T47D (cell line): ENCODE measurements at regions not wholly inside any gene's neighbourhood (a gene's known extent, or its start where the extent isn't known, plus 50 kb on each side); places are given as distances from the start of the nearest gene placed in this dataset.

Source experiments
- DNase-seq, 2 experiments: peaks; one replicate each; pipeline versions ENCODE4 v3.0.0 to v3.0.0-alpha.2; 2011 to 2012; ENCODE audit warnings: low read depth in 1 of 2, low spot score in 1 of 2
- JUND ChIP-seq: IDR thresholded peaks from 2 replicates; pipeline ENCODE4 v1.6.1; 2012; ENCODE audit warnings: low read depth
- in situ Hi-C: cut with HindIII; loops from 2 replicates; pipeline ENCODE4 v1.10.0; 2016; ENCODE audit warnings: low sequenced_read_pairs, low pct_unique_long_range_greater_than_20kb

GRCh38 chr2:2861666-2862240 is 515.9 kb downstream of the EIPR1 start:
- TF ChIP-seq JUND, result no peak
- no peak for DNase-seq
- in situ Hi-C loops, result no loop called here

- TF ChIP-seq JUND, result no peak
- no peak for DNase-seq
- in situ Hi-C loops, result no loop called here
These were observed 516.9 kb downstream of the EIPR1 start for GRCh38 chr2:2860589-2861300.

- in situ Hi-C loops, result no loop called here
- TF ChIP-seq JUND, result no peak
- DNase-seq, result no peak
These were observed 517.9 kb downstream of the EIPR1 start for GRCh38 chr2:2859732-2860131.

GRCh38 chr2:2859164-2859563 is 518.5 kb downstream of the EIPR1 start:
- in situ Hi-C loops, result no loop called here
- no peak for DNase-seq
- no peak for TF ChIP-seq JUND

GRCh38 chr2:2856723-2857415 is 520.7 kb downstream of the EIPR1 start:
- no peak for DNase-seq
- in situ Hi-C loops, result no loop called here
- no peak for TF ChIP-seq JUND

GRCh38 chr2:2855297-2855696 is 522.3 kb downstream of the EIPR1 start:
- in situ Hi-C loops, result no loop called here
- no peak for DNase-seq
- no peak for TF ChIP-seq JUND

GRCh38 chr2:2853346-2853745 is 522.3 kb upstream of the MYT1L start:
- in situ Hi-C loops, result no loop called here
- no peak for DNase-seq
- no peak for TF ChIP-seq JUND

- in situ Hi-C loops, result no loop called here
- no peak for TF ChIP-seq JUND
- no peak for DNase-seq
These were observed 521.0 kb upstream of the MYT1L start for GRCh38 chr2:2851806-2852777.

- DNase-seq, result no peak
- no peak for TF ChIP-seq JUND
- in situ Hi-C loops, result no loop called here
These were observed 520.2 kb upstream of the MYT1L start for GRCh38 chr2:2851316-2851715.

- DNase-seq, result no peak
- no peak for TF ChIP-seq JUND
- in situ Hi-C loops, result no loop called here
These were observed 519.8 kb upstream of the MYT1L start for GRCh38 chr2:2850859-2851258.

- DNase-seq, result no peak
- TF ChIP-seq JUND, result no peak
- in situ Hi-C loops, result no loop called here
These were observed 519.2 kb upstream of the MYT1L start for GRCh38 chr2:2850218-2850755.
